ENCODE measurements at regions not wholly inside any gene's neighbourhood (a gene's known extent, or its start where the extent isn't known, plus 50 kb on each side); places are given as distances from the start of the nearest gene placed in this dataset.

DNA sequence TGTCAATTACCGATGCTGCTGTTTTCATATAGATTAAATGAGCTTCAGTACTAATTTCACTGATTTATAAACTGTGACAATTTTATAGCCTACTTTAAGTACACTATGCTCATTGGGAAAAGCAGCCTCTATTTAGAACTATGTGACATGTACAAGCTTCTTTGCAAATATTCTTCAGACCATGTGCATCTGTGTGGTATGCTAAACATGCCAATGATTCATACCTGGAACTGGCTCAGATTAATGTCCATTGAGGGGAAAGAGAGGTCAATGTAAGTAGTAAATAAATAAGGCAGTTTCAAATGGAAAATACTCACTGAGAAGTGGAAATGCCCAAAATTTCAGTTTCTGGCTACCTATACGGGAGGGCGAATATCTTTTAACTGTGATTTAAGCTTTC lies 777.7 kb downstream of the C6orf118 start:
- TF ChIP-seq, protein P1, sequence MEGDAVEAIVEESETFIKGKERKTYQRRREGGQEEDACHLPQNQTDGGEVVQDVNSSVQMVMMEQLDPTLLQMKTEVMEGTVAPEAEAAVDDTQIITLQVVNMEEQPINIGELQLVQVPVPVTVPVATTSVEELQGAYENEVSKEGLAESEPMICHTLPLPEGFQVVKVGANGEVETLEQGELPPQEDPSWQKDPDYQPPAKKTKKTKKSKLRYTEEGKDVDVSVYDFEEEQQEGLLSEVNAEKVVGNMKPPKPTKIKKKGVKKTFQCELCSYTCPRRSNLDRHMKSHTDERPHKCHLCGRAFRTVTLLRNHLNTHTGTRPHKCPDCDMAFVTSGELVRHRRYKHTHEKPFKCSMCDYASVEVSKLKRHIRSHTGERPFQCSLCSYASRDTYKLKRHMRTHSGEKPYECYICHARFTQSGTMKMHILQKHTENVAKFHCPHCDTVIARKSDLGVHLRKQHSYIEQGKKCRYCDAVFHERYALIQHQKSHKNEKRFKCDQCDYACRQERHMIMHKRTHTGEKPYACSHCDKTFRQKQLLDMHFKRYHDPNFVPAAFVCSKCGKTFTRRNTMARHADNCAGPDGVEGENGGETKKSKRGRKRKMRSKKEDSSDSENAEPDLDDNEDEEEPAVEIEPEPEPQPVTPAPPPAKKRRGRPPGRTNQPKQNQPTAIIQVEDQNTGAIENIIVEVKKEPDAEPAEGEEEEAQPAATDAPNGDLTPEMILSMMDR (IDR thresholded peaks at IDR 0.05), result no peak
- no peak for TF ChIP-seq POLR2A (IDR thresholded peaks at IDR 0.05; ENCODE audit: low read depth)

Measured in esophagus muscularis mucosa (tissue), 3 donors.